Body of pancreas (tissue), 4 donors: ENCODE measurements at regions not wholly inside any gene's neighbourhood (a gene's known extent, or its start where the extent isn't known, plus 50 kb on each side); places are given as distances from the start of the nearest gene placed in this dataset.

ENCODE experiments used
- ATAC-seq: fragments of 150-250 bp; one replicate; pipeline ENCODE4 v1.9.1; 2016
- DNase-seq, 4 donors: peaks; one replicate each; pipeline ENCODE4 v3.0.0-alpha.2; 2019
- H3K27ac ChIP-seq, 4 donors: fragments of 200-600 bp; sonication (generic); 1 replicate in 3 of 4; 2 replicates in 1 of 4; pipeline versions ENCODE4 v1.5.1 to v1.6.1; 2016 to 2019; ENCODE audit warnings: mild to moderate bottlenecking in 1 of 4, mixed read lengths in 1 of 4, moderate library complexity in 1 of 4
- H3K27me3 ChIP-seq, 2 donors: fragments of 200-600 bp; sonication (generic); one replicate each; pipeline ENCODE4 v1.6.0; 2016; ENCODE audit warnings: mild to moderate bottlenecking in 1 of 2
- H3K36me3 ChIP-seq, 2 donors: fragments of 200-600 bp; sonication (generic); replicated peaks in 1 of 2; 2 replicates each; pipeline ENCODE4 v1.5.1; 2016; ENCODE audit warnings: low read depth in 2 of 2; ENCODE audit not compliant: insufficient read depth in 1 of 2
- H3K4me1 ChIP-seq: fragments of 200-600 bp; sonication (generic); one replicate; pipeline ENCODE4 v1.6.0; 2016
- H3K4me3 ChIP-seq, 2 donors: fragments of 200-600 bp; sonication (generic); 1 replicate in 1 of 2; 2 replicates in 1 of 2; pipeline ENCODE4 v1.5.1; 2016 to 2019
- H3K9me3 ChIP-seq, 3 donors: fragments of 200-600 bp; sonication (generic); 1 replicate in 2 of 3; 2 replicates in 1 of 3; pipeline ENCODE4 v1.5.1; 2016
- POLR2A ChIP-seq, 3 donors: fragments of 450-650 bp; IDR thresholded peaks; one replicate each; pipeline ENCODE4 v1.6.1; 2016; ENCODE audit warnings: antibody characterized with exemption in 3 of 3, mild to moderate bottlenecking in 2 of 3
- whole genome bisulfite sequencing, 2 donors: methylation state at CpG; one replicate each; pipeline ENCODE4 v1.1.5; 2017; 5-methylcytosine and 5-hydroxymethylcytosine counted together
- intact Hi-C: fragments of 100-400 bp; cut with DNase I; formaldehyde crosslinking; loops from one replicate; pipeline ENCODE4 v1.15.1; 2023
- TF ChIP-seq, protein P1 (sequence below), 7 experiments: fragments of 450-650 bp in 4 of 7; fragments of 200-600 bp in 3 of 7; sonication (generic) in 3 of 7; IDR thresholded peaks; one replicate each; pipeline ENCODE4 v1.5.1; 2016 to 2019; ENCODE audit warnings: antibody characterized with exemption in 7 of 7

DNA sequence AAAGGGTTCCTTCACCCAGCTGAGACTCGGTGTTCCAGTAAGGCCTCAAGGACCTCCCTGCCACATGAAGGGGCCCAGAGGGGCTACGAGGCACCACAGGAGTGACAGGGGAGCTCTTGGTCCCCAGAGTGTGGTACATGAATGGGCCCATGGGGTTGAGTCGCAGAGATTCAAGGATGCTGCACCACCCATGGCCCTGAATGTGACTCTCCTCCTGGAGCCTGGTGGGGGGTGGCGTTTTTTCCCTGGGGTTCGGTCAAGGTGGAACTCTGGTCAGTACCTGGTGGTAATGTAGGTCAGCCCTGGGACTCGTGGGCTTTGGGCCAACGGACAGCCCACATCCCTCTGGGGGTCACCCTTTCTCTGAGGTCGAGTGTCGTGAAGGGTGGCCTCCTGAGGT, 204.0 kb downstream of the UBE3A start:
- Histone ChIP-seq H3K27me3 (no peaks in the 10 kb centered on the region), H3K9me3 (no peaks in the 10 kb centered on the region), H3K27ac (no peak overlapping the region), H3K36me3 (no peaks in the 10 kb centered on the region), H3K4me1 (no peaks in the 10 kb centered on the region), H3K4me3 (no peak overlapping the region)
- 56 to 63% methylated on average over 3 to 9 of the region's 9 CpGs for WGBS, 2 donors
- no peak for ATAC-seq
- intact Hi-C loops: no loop called here
- no peak for DNase-seq
- no peak for TF ChIP-seq POLR2A (IDR thresholded peaks at IDR 0.05)

DNA sequence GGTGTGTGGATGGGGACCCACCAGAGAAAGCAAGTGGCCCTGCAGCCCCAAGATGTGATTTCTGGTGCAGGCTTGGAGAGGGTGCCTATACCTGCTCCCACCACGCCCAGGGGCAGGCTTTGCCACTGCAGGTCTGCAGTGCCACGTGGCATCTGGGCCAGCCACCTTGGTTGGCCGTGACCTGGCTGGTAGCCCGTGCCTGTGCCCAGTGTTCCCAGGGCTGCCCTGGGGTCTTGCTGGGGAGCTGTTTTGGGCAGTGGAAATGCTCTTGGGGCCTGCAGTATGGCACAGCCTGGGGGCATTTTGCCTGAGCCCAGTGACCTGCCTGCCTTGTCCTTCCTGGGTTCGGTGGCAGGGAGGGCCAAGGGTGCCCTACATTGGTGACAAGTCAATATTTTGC, 203.4 kb downstream of the UBE3A start:
- no peak for TF ChIP-seq POLR2A (IDR thresholded peaks at IDR 0.05)
- TF ChIP-seq, protein P1, sequence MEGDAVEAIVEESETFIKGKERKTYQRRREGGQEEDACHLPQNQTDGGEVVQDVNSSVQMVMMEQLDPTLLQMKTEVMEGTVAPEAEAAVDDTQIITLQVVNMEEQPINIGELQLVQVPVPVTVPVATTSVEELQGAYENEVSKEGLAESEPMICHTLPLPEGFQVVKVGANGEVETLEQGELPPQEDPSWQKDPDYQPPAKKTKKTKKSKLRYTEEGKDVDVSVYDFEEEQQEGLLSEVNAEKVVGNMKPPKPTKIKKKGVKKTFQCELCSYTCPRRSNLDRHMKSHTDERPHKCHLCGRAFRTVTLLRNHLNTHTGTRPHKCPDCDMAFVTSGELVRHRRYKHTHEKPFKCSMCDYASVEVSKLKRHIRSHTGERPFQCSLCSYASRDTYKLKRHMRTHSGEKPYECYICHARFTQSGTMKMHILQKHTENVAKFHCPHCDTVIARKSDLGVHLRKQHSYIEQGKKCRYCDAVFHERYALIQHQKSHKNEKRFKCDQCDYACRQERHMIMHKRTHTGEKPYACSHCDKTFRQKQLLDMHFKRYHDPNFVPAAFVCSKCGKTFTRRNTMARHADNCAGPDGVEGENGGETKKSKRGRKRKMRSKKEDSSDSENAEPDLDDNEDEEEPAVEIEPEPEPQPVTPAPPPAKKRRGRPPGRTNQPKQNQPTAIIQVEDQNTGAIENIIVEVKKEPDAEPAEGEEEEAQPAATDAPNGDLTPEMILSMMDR (IDR thresholded peaks at IDR 0.05): no peak
- H3K4me3 ChIP-seq: no peak overlapping the region
- DNase-seq (no peak), ATAC-seq (no peak)
- H3K36me3 ChIP-seq: no peaks in the 10 kb centered on the region
- H3K27me3 ChIP-seq: no peaks in the 10 kb centered on the region
- no peaks in the 10 kb centered on the region for H3K9me3 ChIP-seq
- WGBS, 2 donors: 62% methylated on average over 5 of the region's 5 CpGs; no CpG with 5 or more reads in 1 of the 2 donors
- H3K4me1 ChIP-seq: no peaks in the 10 kb centered on the region
- intact Hi-C loops: no loop called here
- no peak overlapping the region for H3K27ac ChIP-seq

GRCh38 chr15:25236143-25236860, 202.5 kb downstream of the UBE3A start:
- WGBS, 2 donors: 83 to 86% methylated on average over 3 to 5 of the region's 5 CpGs
- Histone ChIP-seq H3K27me3 (no peaks in the 10 kb centered on the region), H3K4me1 (no peaks in the 10 kb centered on the region), H3K9me3 (no peaks in the 10 kb centered on the region), H3K27ac (no peak overlapping the region), H3K36me3 (no peaks in the 10 kb centered on the region), H3K4me3 (no peak overlapping the region)
- no peak for TF ChIP-seq POLR2A (IDR thresholded peaks at IDR 0.05)
- TF ChIP-seq, protein P1 (IDR thresholded peaks at IDR 0.05): no peak
- intact Hi-C loops: no loop called here
- ATAC-seq (no peak), DNase-seq (no peak)

DNA sequence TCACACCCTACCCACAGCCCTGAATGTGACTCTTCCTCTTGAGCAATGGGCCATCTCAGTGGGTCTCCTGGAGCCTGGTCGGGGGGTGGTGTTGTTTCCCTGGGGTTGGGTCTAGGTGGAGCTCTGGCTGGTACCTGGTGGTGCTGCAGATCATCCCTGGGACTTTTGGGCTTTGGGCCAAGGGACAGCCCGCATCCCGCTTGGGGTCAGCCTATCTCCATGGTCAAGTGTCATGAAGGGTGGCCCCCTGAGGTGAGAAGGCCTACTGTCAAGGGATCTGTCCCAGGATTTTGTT, 202.0 kb downstream of the UBE3A start:
- DNase-seq: no peak
- Histone ChIP-seq H3K27me3 (no peaks in the 10 kb centered on the region), H3K36me3 (no peaks in the 10 kb centered on the region), H3K4me3 (no peak overlapping the region), H3K27ac (no peak overlapping the region), H3K4me1 (no peaks in the 10 kb centered on the region), H3K9me3 (no peaks in the 10 kb centered on the region)
- intact Hi-C loops: no loop called here
- WGBS, 2 donors: 78% methylated on average over 3 of the region's 3 CpGs; no CpG with 5 or more reads in 1 of the 2 donors
- no peak for ATAC-seq
- TF ChIP-seq, protein P1 (IDR thresholded peaks at IDR 0.05): no peak
- no peak for TF ChIP-seq POLR2A (IDR thresholded peaks at IDR 0.05)

DNA sequence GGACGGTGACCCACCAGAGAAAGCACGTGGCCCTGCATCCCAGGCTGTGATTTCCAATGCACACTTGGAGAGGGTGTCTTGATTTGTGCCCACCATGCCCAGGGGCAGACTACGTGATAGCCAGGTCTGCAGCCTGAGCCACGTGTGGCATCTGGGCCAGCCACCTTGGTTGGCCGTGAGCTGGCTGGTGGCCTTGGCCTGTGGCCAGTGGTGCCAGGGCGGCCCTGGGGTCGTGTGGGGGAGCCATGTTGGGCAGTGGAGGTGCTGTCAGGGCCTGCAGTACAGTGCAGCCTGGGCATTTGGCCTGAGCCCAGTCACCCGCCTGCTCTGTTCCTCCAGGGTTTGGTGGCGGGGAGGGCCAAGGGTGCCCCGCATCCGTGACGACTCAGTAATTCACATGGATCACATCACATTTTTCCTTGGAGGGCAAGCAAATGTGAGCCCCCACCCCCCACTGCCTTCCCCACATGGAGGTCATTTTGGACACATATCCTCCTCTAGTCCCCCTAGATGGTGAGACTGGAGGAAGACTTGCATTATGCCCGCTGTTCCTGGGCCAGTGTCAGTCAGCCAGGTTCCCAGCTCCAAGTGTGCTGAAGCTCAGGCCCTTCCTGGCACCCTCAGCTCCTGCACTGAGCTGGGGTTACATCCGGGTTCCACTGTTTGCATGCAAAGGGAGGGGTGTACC, 201.4 kb downstream of the UBE3A start:
- Histone ChIP-seq H3K4me1 (no peaks in the 10 kb centered on the region), H3K27ac (no peak overlapping the region), H3K9me3 (no peaks in the 10 kb centered on the region), H3K4me3 (no peak overlapping the region), H3K27me3 (no peaks in the 10 kb centered on the region), H3K36me3 (no peaks in the 10 kb centered on the region)
- 71 to 100% methylated on average over 1 to 14 of the region's 14 CpGs for WGBS, 2 donors
- DNase-seq (no peak), ATAC-seq (no peak)
- intact Hi-C loops: no loop called here
- TF ChIP-seq, protein P1 (IDR thresholded peaks at IDR 0.05): no peak
- no peak for TF ChIP-seq POLR2A (IDR thresholded peaks at IDR 0.05)
